T-cell (primary cell): ENCODE measurements at regions not wholly inside any gene's neighbourhood (a gene's known extent, or its start where the extent isn't known, plus 50 kb on each side); places are given as distances from the start of the nearest gene placed in this dataset.

Experiments used
- ATAC-seq, 4 experiments: fragments of 200-7000 bp in 3 of 4; fragments of 150-1000 bp in 1 of 4; cut with Tn5 transposase; replicated peaks in 1 of 4; 1 replicate in 3 of 4; 2 replicates in 1 of 4; pipeline ENCODE4 v1.10.0; 2021; ENCODE audit warnings: moderate library complexity in 3 of 4, mild to moderate bottlenecking in 2 of 4, moderate number of reproducible peaks in 1 of 4
- CTCF ChIA-PET, 2 donors: fragments of 300-600 bp; sonication (Branson Sonifier 250); formaldehyde crosslinking; loops; one replicate each; lab custom pipeline; 2022; ENCODE audit warnings: antibody characterized with exemption in 2 of 2; lab: Charles Lee
- POLR2A ChIA-PET, 2 donors: fragments of 300-600 bp; sonication (Branson Sonifier 250); formaldehyde crosslinking; loops; one replicate each; lab custom pipeline; 2022; ENCODE audit warnings: antibody characterized with exemption in 2 of 2; lab: Charles Lee
- DNase-seq, 35 experiments: peaks; one replicate each; pipeline versions ENCODE4 v3.0.0 to v3.0.0-alpha.2; 2013 to 2023
- H3K27ac ChIP-seq: one replicate; pipeline ENCODE4 v1.5.1; 2013; ENCODE audit warnings: low read length
- H3K27me3 ChIP-seq, 2 experiments: replicated peaks in 1 of 2; 1 replicate in 1 of 2; 2 replicates in 1 of 2; pipeline versions ENCODE4 v1.6.1 to v1.7.0; 2013; ENCODE audit warnings: low read length in 1 of 2, mixed read lengths in 1 of 2; ENCODE audit not compliant: control insufficient read depth in 2 of 2, insufficient read depth in 2 of 2; ENCODE audit errors: extremely low read depth in 1 of 2
- H3K36me3 ChIP-seq, 2 donors: 1 replicate in 1 of 2; 2 replicates in 1 of 2; pipeline versions ENCODE4 v1.6.1 to v1.7.0; 2013; ENCODE audit warnings: low read length in 1 of 2; ENCODE audit not compliant: control insufficient read depth in 2 of 2, insufficient read depth in 1 of 2; ENCODE audit errors: extremely low read depth in 1 of 2
- H3K4me1 ChIP-seq, 2 experiments: 1 replicate in 1 of 2; 2 replicates in 1 of 2; pipeline versions ENCODE4 v1.6.1 to v1.7.0; 2013; ENCODE audit warnings: low read length in 2 of 2, mixed read lengths in 1 of 2; ENCODE audit not compliant: insufficient read depth in 2 of 2, control insufficient read depth in 1 of 2; ENCODE audit errors: extremely low read depth in 1 of 2
- H3K4me3 ChIP-seq, 2 donors: 1 replicate in 1 of 2; 2 replicates in 1 of 2; pipeline versions ENCODE4 v1.5.1 to v1.7.0; 2013; ENCODE audit warnings: mild to moderate bottlenecking in 2 of 2, low read length in 1 of 2, moderate library complexity in 1 of 2; ENCODE audit not compliant: control insufficient read depth in 1 of 2; ENCODE audit errors: extremely low read depth in 1 of 2
- H3K9me3 ChIP-seq: 2 replicates; pipeline ENCODE4 v1.7.0; 2013
- H3K27ac Mint-ChIP-seq, 2 donors: one replicate each; pipeline ENCODE4 v1.8.0; 2020 to 2021; ENCODE audit warnings: mild to moderate bottlenecking in 2 of 2, mixed read lengths in 2 of 2
- H3K27me3 Mint-ChIP-seq, 2 donors: one replicate each; pipeline ENCODE4 v1.8.0; 2021 to 2022; ENCODE audit warnings: mixed read lengths in 2 of 2
- H3K36me3 Mint-ChIP-seq: one replicate; pipeline ENCODE4 v1.8.0; 2021; ENCODE audit warnings: mixed read lengths
- H3K4me1 Mint-ChIP-seq, 3 donors: one replicate each; pipeline ENCODE4 v1.8.0; 2020 to 2022; ENCODE audit warnings: mixed read lengths in 3 of 3, mild to moderate bottlenecking in 1 of 3
- H3K4me3 Mint-ChIP-seq, 3 donors: one replicate each; pipeline ENCODE4 v1.8.0; 2020 to 2022; ENCODE audit warnings: mild to moderate bottlenecking in 3 of 3, mixed read lengths in 3 of 3, moderate library complexity in 3 of 3
- H3K9me3 Mint-ChIP-seq, 3 donors: one replicate each; pipeline ENCODE4 v1.8.0; 2020 to 2022; ENCODE audit warnings: mixed read lengths in 3 of 3
- WGBS: methylation state at CpG from one replicate; pipeline ENCODE4 v1.1.5; 2013; ENCODE audit warnings: missing lambda C conversion rate; ENCODE audit not compliant: insufficient coverage; 5-methylcytosine and 5-hydroxymethylcytosine counted together

DNA sequence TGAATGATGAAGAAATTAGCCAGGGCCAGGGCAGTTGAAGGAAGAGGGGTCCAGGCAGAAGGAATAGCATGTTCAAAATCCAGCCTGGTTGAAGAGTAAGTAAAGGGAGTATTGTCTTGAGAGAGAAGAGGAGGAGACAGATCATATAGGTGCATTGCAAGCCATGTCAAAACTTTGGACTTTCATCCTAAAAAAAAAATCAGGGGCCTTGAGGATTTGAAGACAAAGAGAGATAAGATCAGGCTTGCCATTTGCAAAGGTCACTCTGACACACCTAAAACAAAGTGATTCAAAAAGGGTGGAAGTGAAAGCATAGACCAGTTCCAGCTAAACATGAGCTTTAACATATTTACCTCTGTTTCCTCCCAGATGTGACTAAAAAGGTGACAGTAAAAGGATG lies 95.7 kb upstream of the DRD2 start:
- Histone ChIP-seq H3K36me3 (no peaks in the 10 kb centered on the region), H3K4me1 (no peaks in the 10 kb centered on the region), H3K4me3 (no peak overlapping the region), H3K27me3 (peaks cover 0 to 13% of the 10 kb centered on the region in 2 experiments), H3K27ac (no peak overlapping the region), H3K9me3 (no peaks in the 10 kb centered on the region)
- DNase-seq (no peak), ATAC-seq (no peak)
- Mint-ChIP-seq H3K4me3 (no peak overlapping the region), H3K4me1 (no peaks in the 10 kb centered on the region), H3K9me3 (no peaks in the 10 kb centered on the region), H3K36me3 (no peaks in the 10 kb centered on the region), H3K27me3 (peaks cover 16 to 38% of the 10 kb centered on the region in 2 donors), H3K27ac (no peak overlapping the region)
- POLR2A ChIA-PET, result no interaction called here
- CTCF ChIA-PET, result no interaction called here

DNA sequence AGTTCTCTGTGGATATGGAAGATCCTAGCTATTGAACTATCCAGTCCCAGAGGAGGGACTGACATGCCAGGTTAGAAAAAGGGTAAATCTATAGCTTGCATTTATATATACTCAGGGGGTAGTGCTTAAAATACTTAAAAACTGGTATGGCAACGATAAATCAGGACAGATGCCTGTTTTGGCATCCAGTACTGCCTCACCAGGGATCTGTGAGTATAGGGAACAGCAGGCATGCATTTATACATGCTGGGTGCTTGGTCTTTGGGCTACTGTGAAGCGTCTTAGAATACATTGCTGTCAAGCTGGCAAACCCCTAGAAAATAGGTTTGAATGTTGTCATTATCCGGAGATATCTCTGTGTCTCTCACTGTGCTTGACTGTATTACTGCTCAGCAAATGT lies 94.2 kb upstream of the DRD2 start:
- DNase-seq (no peak), ATAC-seq (no peak)
- POLR2A ChIA-PET, result no interaction called here
- no peaks in the 10 kb centered on the region for H3K9me3 Mint-ChIP-seq
- peaks cover 16 to 42% of the 10 kb centered on the region in 2 donors for H3K27me3 Mint-ChIP-seq
- WGBS, result no CpG with 5 or more reads among the region's 3 CpGs
- H3K27ac Mint-ChIP-seq, result no peak overlapping the region
- Histone ChIP-seq H3K36me3 (no peaks in the 10 kb centered on the region), H3K27ac (no peak overlapping the region), H3K27me3 (peaks cover 0 to 13% of the 10 kb centered on the region in 2 experiments), H3K4me1 (no peaks in the 10 kb centered on the region), H3K9me3 (no peaks in the 10 kb centered on the region), H3K4me3 (no peak overlapping the region)
- H3K4me3 Mint-ChIP-seq, result no peak overlapping the region
- CTCF ChIA-PET, result no interaction called here
- no peaks in the 10 kb centered on the region for H3K4me1 Mint-ChIP-seq
- H3K36me3 Mint-ChIP-seq, result no peaks in the 10 kb centered on the region

DNA sequence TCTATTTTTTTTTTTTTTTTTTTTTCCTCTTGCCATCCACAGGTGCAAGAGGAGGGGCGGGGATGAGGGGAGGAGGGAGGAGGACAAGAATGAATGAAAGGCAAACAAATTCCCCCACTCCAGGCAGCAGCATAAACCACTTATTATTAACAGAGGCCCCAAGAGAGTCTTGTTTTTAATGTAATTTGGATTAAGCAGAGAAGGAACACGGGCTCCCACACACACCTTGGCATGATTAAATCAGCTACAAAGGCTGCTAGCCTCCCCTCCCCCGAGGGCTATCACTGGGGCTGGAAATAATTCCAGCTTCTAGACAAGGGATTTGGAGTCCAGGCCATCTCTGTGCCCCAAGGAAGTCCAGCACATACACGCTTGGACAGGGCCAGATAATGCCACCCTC lies 93.4 kb upstream of the DRD2 start:
- DNase-seq, result no peak
- H3K4me1 ChIP-seq, result no peaks in the 10 kb centered on the region
- no peak overlapping the region for H3K4me3 ChIP-seq
- Mint-ChIP-seq H3K9me3 (no peaks in the 10 kb centered on the region), H3K27ac (no peak overlapping the region), H3K27me3 (peaks cover 16 to 42% of the 10 kb centered on the region in 2 donors), H3K36me3 (no peaks in the 10 kb centered on the region), H3K4me3 (no peak overlapping the region), H3K4me1 (no peaks in the 10 kb centered on the region)
- 56% methylated on average over 2 of the region's 4 CpGs for WGBS
- peaks cover 0 to 13% of the 10 kb centered on the region in 2 experiments for H3K27me3 ChIP-seq
- no peak for ATAC-seq
- ChIA-PET POLR2A (no interaction called here), CTCF (no interaction called here)
- no peaks in the 10 kb centered on the region for H3K9me3 ChIP-seq
- H3K36me3 ChIP-seq, result no peaks in the 10 kb centered on the region
- H3K27ac ChIP-seq, result no peak overlapping the region

GRCh38 chr11:113567867-113568544 lies 92.8 kb upstream of the DRD2 start:
- no peaks in the 10 kb centered on the region for H3K4me1 Mint-ChIP-seq
- DNase-seq, result no peak
- Histone ChIP-seq H3K4me3 (no peak overlapping the region), H3K9me3 (no peaks in the 10 kb centered on the region), H3K27ac (no peak overlapping the region), H3K36me3 (no peaks in the 10 kb centered on the region), H3K27me3 (peaks cover 0 to 13% of the 10 kb centered on the region in 2 experiments), H3K4me1 (no peaks in the 10 kb centered on the region)
- WGBS, result 62% methylated on average over 8 of the region's 11 CpGs
- no peak overlapping the region for H3K27ac Mint-ChIP-seq
- ATAC-seq, result no peak
- no peak overlapping the region for H3K4me3 Mint-ChIP-seq
- peaks cover 16 to 39% of the 10 kb centered on the region in 2 donors for H3K27me3 Mint-ChIP-seq
- ChIA-PET POLR2A (no interaction called here), CTCF (no interaction called here)
- no peaks in the 10 kb centered on the region for H3K9me3 Mint-ChIP-seq
- H3K36me3 Mint-ChIP-seq, result no peaks in the 10 kb centered on the region

DNA sequence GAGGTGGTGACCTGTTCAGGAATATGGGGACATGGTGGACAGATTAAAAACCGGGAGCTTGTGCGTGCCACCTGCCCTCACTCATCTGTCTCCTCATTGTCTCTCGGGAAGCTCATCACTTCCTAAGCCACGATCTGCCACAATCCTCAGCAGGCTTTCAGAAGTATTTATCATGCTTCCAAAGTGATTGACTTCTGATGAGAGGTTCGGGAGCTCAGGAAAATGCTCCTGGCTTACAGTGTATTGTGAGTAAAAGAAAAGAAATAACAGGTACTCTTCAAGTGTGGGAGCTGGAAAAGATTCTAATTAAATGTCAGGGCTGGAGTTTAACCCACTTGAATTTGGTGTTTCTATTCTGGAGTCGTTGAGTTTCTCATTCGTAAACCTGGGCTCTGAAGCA lies 91.9 kb upstream of the DRD2 start:
- DNase-seq (no peak), ATAC-seq (no peak)
- no peaks in the 10 kb centered on the region for H3K4me1 Mint-ChIP-seq
- H3K9me3 Mint-ChIP-seq, result no peaks in the 10 kb centered on the region
- Histone ChIP-seq H3K27me3 (peaks cover 0 to 13% of the 10 kb centered on the region in 2 experiments), H3K36me3 (no peaks in the 10 kb centered on the region), H3K4me1 (no peaks in the 10 kb centered on the region), H3K27ac (no peak overlapping the region), H3K9me3 (no peaks in the 10 kb centered on the region), H3K4me3 (no peak overlapping the region)
- ChIA-PET CTCF (no interaction called here), POLR2A (no interaction called here)
- H3K27me3 Mint-ChIP-seq, result peaks cover 16 to 34% of the 10 kb centered on the region in 2 donors
- H3K27ac Mint-ChIP-seq, result no peak overlapping the region
- no peak overlapping the region for H3K4me3 Mint-ChIP-seq
- no peaks in the 10 kb centered on the region for H3K36me3 Mint-ChIP-seq
- 100% methylated on average over 2 of the region's 7 CpGs for WGBS

DNA sequence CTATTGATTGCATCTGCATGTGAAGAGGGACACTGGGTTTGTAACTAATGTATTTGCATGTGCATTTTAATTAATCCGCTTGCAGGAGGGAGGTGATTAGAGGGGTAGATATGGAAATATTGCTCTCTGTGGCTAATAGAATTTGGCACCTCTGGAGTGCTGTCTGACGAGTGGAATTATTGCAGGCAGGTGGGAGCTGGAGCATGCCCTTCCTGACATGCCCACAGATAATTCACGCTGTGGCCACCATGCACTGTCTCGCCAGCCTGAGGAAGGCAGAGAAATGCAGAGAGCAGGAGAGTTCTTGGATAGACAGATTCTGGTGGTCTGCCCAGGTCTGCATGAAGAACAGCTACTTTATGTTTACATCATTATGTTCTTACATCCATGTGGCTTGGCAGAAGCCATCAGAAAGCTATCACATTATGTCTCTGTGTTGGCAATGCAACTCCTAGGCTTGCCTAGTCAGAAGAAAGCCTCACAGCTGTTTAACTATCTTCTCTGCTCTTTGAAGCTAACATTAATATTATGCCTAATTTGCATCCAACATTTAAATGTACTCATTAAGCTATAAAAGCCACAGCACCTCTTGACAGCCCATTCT lies 89.4 kb upstream of the DRD2 start:
- POLR2A ChIA-PET, result no interaction called here
- H3K36me3 Mint-ChIP-seq, result no peaks in the 10 kb centered on the region
- no peak overlapping the region for H3K4me3 Mint-ChIP-seq

More for the DNA sequence above, 89.4 kb upstream of the DRD2 start:
- no peak for DNase-seq
- Histone ChIP-seq H3K4me3 (no peak overlapping the region), H3K36me3 (no peaks in the 10 kb centered on the region), H3K4me1 (no peaks in the 10 kb centered on the region), H3K9me3 (no peaks in the 10 kb centered on the region), H3K27ac (no peak overlapping the region), H3K27me3 (peaks cover 0 to 13% of the 10 kb centered on the region in 2 experiments)
- Mint-ChIP-seq H3K9me3 (no peaks in the 10 kb centered on the region), H3K27me3 (peaks cover 13 to 30% of the 10 kb centered on the region in 2 donors), H3K27ac (no peak overlapping the region), H3K4me1 (no peaks in the 10 kb centered on the region)
- 57% methylated on average over 1 of the region's 4 CpGs for WGBS
- ATAC-seq, result no peak
- CTCF ChIA-PET, result no interaction called here
